ENCODE measurements at regions not wholly inside any gene's neighbourhood (a gene's known extent, or its start where the extent isn't known, plus 50 kb on each side); places are given as distances from the start of the nearest gene placed in this dataset.

GRCh38 chr12:30400349-30400748 is 295.3 kb downstream of the IPO8 start:
- H3K9me3 Mint-ChIP-seq (ENCODE audit: low read depth): no peaks in the 10 kb centered on the region
- ATAC-seq (no peak), DNase-seq (no peak)
- CTCF ChIA-PET: no interaction called here
- no peaks in the 10 kb centered on the region for H3K36me3 Mint-ChIP-seq
- H3K27me3 Mint-ChIP-seq: no peaks in the 10 kb centered on the region
- H3K4me3 Mint-ChIP-seq: no peak overlapping the region
- H3K27ac Mint-ChIP-seq: no peak overlapping the region
- H3K4me1 Mint-ChIP-seq: no peaks in the 10 kb centered on the region

DNA sequence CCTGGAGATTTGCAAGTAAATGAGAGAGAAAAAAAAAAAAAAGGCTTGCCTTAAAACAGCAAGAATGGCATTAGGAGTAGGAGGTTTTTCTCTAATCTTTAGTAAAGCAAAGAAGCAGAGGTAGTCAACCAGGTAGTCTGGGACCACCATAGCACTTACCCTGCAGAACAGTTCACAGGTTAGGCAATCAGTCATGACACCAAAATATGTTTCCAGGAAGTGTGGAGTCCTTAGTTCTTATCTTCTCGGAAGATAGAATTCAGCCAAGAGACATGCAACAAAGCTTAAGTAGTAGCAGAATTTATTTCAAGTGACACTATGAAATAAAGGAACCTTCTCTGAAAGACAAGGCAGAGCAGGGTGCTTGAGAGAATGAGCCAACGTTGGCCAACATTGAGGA is 295.8 kb downstream of the IPO8 start:
- ATAC-seq: no peak
- Mint-ChIP-seq H3K9me3 (ENCODE audit: low read depth) (no peaks in the 10 kb centered on the region), H3K4me1 (no peaks in the 10 kb centered on the region), H3K36me3 (no peaks in the 10 kb centered on the region), H3K27ac (no peak overlapping the region), H3K4me3 (no peak overlapping the region), H3K27me3 (no peaks in the 10 kb centered on the region)
- DNase-seq: no peak
- CTCF ChIA-PET: no interaction called here

GRCh38 chr12:30396576-30396975 is 299.1 kb downstream of the IPO8 start:
- Mint-ChIP-seq H3K4me1 (no peaks in the 10 kb centered on the region), H3K27ac (no peak overlapping the region), H3K36me3 (no peaks in the 10 kb centered on the region), H3K9me3 (ENCODE audit: low read depth) (no peaks in the 10 kb centered on the region), H3K27me3 (no peaks in the 10 kb centered on the region), H3K4me3 (no peak overlapping the region)
- CTCF ChIA-PET: no interaction called here
- ATAC-seq: no peak
- DNase-seq: no peak

DNA sequence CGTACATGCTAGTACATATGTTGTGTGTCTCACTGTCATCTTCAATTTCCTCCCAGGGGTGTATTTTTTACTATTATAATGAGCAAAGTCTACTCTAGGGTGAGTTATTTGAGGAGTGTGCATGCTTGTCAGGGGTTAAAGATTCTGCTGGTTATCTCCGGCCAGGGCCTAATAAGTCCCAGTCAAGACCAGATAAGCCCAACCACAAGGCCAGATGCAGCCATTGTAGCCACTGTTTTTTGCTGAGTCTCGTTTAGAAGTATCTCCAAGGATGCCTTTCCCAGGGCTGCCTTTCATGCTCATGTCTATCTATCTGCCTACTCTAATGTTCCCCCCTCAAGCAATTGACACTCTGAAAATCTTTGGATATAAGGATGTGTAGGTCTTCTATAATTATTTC is 300.5 kb downstream of the IPO8 start:
- Mint-ChIP-seq H3K27ac (no peak overlapping the region), H3K4me3 (no peak overlapping the region), H3K4me1 (no peaks in the 10 kb centered on the region), H3K27me3 (no peaks in the 10 kb centered on the region), H3K9me3 (ENCODE audit: low read depth) (peaks cover 2% of the 10 kb centered on the region), H3K36me3 (peaks cover 1% of the 10 kb centered on the region)
- CTCF ChIA-PET: no interaction called here
- ATAC-seq (no peak), DNase-seq (no peak)

DNA sequence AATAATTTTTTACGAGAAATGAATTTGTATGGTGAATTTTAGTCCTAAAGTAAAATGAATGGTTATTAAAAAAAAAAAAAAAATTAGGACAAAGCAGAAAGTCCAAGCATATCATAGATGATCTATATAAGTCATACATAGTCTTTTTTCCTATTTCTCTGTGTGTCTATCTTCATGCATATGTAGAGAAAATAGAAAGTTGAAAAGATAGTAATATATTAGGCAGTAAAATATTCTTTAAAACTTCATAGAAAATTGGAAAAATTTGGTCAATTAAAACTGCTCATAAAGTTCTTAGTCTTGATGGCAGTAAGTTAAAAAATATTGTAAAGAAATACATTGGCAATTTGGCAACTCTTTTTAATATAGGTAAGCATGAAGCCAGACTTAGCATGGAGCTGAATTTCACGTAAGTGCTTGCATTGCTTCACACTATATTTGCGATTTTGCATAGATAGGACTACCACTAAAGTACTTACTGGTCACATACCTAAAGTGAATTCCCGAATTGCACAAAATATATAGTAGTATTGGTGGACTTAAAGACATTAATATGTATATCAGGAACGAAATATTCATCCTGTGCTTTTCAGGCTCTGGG is 303.8 kb downstream of the IPO8 start:
- H3K36me3 Mint-ChIP-seq: peaks cover 1% of the 10 kb centered on the region
- no peak for DNase-seq
- no peak overlapping the region for H3K4me3 Mint-ChIP-seq
- no peak for ATAC-seq
- no peak overlapping the region for H3K27ac Mint-ChIP-seq
- no peaks in the 10 kb centered on the region for H3K27me3 Mint-ChIP-seq
- no peaks in the 10 kb centered on the region for H3K4me1 Mint-ChIP-seq
- CTCF ChIA-PET: no interaction called here
- H3K9me3 Mint-ChIP-seq (ENCODE audit: low read depth): peaks cover 5% of the 10 kb centered on the region

DNA sequence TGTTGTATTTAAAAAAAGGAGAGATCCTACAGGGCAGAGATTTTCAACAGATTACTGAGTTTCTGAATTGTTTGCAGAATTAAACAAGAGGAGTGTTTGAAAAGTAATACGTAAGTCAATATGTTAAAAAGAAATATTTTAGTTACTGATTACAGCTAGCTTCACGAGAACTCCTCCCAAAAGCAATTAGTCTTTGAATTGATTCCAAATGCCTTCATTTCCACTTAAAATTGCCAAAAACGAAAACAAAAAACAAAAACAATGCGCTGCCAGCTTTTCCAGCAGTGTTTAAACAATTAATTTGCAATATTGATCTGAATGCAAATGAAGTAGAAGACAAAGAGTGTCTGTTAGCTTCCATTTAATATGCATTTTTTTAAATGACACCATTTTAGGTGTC is 310.0 kb downstream of the IPO8 start:
- no peaks in the 10 kb centered on the region for H3K4me1 Mint-ChIP-seq
- CTCF ChIA-PET: no interaction called here
- no peaks in the 10 kb centered on the region for H3K27me3 Mint-ChIP-seq
- no peak overlapping the region for H3K27ac Mint-ChIP-seq
- H3K4me3 Mint-ChIP-seq: no peak overlapping the region
- peaks cover 3% of the 10 kb centered on the region for H3K9me3 Mint-ChIP-seq (ENCODE audit: low read depth)
- DNase-seq: no peak
- no peaks in the 10 kb centered on the region for H3K36me3 Mint-ChIP-seq
- no peak for ATAC-seq

DNA sequence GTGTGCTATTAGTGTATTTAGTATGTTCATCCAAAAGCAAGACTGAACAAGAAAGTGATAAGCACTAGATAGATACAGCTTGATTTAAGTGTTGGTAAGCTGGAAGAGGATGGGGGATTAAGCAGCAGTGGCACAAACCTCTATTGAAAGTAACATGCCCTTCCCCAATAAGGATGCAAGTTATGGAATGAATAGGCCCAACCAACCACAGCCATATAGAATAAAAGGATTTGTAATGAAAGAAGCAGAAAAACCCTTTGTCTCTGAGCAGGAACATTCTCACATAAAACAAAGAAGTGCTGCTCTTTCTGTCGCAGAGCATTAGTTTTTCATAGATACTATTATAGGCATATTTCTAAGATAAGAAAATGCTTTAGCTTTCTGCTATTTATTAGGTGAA is 310.7 kb downstream of the IPO8 start:
- Mint-ChIP-seq H3K27me3 (no peaks in the 10 kb centered on the region), H3K27ac (no peak overlapping the region), H3K4me3 (no peak overlapping the region), H3K4me1 (no peaks in the 10 kb centered on the region), H3K36me3 (no peaks in the 10 kb centered on the region), H3K9me3 (ENCODE audit: low read depth) (peaks cover 3% of the 10 kb centered on the region)
- CTCF ChIA-PET: no interaction called here
- DNase-seq: no peak
- ATAC-seq: no peak

DNA sequence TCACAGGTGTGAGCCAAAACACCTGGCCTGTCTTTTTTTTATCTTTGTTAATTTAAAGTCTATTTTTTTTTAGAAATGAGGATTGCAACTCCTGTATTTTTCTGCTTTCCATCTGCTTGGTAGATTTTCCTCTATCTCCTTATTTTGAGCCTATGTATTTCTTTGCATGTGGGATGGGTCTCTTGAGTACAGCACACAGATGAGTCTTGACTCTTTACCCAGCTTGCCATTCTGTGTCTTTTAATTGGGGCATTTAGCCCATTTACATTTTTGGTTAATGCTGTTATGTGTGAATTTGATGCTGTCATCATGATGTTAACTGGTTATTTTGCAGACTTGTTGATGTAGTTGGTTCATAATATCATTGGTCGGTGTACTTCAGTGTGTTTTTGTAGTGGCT is 317.4 kb downstream of the IPO8 start:
- ATAC-seq: no peak
- peaks cover 10% of the 10 kb centered on the region for H3K9me3 Mint-ChIP-seq (ENCODE audit: low read depth)
- DNase-seq: no peak
- no peaks in the 10 kb centered on the region for H3K27me3 Mint-ChIP-seq
- H3K36me3 Mint-ChIP-seq: no peaks in the 10 kb centered on the region
- no peaks in the 10 kb centered on the region for H3K4me1 Mint-ChIP-seq
- CTCF ChIA-PET: no interaction called here
- H3K27ac Mint-ChIP-seq: no peak overlapping the region
- H3K4me3 Mint-ChIP-seq: no peak overlapping the region

DNA sequence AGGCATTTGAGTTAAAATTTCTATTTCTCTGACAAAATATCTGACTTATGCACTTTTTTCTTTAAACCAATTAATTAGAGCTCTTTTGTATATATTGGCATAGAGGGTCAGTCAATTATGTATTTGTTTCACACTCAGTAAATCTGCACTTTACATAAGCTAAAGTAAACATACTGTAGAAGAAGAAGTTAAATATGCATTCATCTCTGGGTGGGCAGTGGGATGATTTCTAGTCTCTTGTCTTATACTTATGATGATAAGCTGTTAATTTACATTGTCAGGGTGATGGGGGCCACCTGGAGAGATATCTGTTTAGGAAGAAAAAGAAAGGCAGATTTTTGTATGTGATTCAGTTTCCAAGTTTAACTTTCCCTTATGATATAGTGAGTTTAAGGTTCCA is 330.8 kb downstream of the IPO8 start:
- ATAC-seq (no peak), DNase-seq (no peak)
- CTCF ChIA-PET: no interaction called here
- Mint-ChIP-seq H3K27me3 (no peaks in the 10 kb centered on the region), H3K9me3 (ENCODE audit: low read depth) (peaks cover 4% of the 10 kb centered on the region), H3K27ac (no peak overlapping the region), H3K4me3 (no peak overlapping the region), H3K36me3 (no peaks in the 10 kb centered on the region), H3K4me1 (no peaks in the 10 kb centered on the region)

DNA sequence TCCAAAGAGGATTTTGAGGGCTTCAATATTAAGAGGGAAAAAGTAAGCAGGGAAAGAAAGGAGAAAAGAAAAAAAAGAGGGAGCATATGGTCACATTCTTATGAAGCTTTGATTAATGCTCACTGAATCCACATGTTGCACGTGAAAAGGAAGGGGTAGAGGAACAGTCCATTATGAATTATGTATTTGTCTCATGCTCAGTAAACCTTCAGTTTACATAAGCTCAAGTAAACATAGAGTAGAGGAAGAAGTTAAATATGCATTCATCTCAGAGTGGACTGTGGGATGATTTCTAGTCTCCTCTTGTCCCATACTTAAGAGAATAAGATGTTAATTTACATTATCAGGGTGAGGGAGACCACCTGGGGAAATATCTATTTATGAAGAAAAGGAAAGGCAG is 334.5 kb downstream of the IPO8 start:
- ATAC-seq (no peak), DNase-seq (no peak)
- Mint-ChIP-seq H3K27me3 (no peaks in the 10 kb centered on the region), H3K9me3 (ENCODE audit: low read depth) (no peaks in the 10 kb centered on the region), H3K36me3 (no peaks in the 10 kb centered on the region), H3K4me3 (no peak overlapping the region), H3K27ac (no peak overlapping the region), H3K4me1 (no peaks in the 10 kb centered on the region)
- CTCF ChIA-PET: no interaction called here

DNA sequence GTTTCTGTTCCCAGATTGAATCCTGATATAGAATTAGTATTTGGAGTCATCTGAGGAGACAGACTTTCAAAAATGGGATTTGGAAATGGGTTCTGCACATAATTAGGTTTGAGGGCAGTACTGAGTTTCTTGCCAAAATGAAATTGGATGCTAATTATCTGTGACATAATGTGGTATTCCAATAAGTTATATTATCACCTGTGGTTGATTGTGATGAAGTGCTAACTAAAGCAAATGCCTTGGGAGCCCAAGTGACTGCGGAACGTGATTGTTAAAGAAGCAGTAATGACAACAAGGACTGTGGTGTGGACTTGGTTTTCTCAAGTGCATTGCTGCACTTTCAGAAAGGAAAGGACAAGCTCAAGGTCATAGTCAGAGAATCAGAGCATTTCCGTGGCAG is 337.0 kb downstream of the IPO8 start:
- no peaks in the 10 kb centered on the region for H3K9me3 Mint-ChIP-seq (ENCODE audit: low read depth)
- no peak overlapping the region for H3K27ac Mint-ChIP-seq

DNA sequence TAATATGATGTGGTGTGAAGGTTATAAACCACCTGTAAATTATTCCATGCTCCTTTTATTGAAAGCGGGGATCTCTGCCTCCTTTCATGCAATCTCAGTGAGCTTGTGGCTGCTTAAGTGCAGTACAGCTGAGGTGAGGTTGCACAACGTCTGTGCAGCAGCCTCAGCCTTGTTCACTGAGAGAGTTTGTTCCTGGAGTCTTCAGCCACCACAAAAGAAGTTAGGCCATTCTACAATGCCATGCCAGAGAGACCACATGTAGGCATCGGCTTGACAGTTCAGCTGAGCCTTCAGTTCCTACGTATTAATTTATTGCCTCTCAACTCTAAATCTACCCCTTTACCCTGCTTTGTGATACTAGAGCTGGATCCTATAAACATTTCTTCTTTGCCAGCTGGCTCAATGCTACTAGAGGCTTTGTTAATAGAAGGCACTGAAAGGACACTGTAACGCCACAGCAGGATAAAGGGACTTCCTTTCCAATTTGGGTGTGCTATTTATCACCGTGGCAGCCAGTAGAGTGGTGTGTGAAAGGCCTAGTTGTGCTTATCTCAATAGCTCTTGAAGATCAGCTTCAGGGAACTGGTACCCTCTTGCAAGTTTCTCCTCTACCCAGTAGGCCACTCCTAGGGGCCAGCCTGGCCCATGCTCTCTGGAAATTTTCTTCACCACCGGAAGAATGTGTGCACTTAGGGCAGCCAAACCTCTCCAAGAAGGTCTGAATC is 337.7 kb downstream of the IPO8 start:
- no peak for DNase-seq
- no peaks in the 10 kb centered on the region for H3K36me3 Mint-ChIP-seq
- CTCF ChIA-PET: no interaction called here
- no peak overlapping the region for H3K4me3 Mint-ChIP-seq
- no peaks in the 10 kb centered on the region for H3K9me3 Mint-ChIP-seq (ENCODE audit: low read depth)
- no peak for ATAC-seq
- no peaks in the 10 kb centered on the region for H3K4me1 Mint-ChIP-seq
- no peak overlapping the region for H3K27ac Mint-ChIP-seq
- no peaks in the 10 kb centered on the region for H3K27me3 Mint-ChIP-seq

More for the DNA sequence above, 337.0 kb downstream of the IPO8 start:
- H3K4me1 Mint-ChIP-seq: no peaks in the 10 kb centered on the region
- ATAC-seq (no peak), DNase-seq (no peak)
- H3K27me3 Mint-ChIP-seq: no peaks in the 10 kb centered on the region
- no peak overlapping the region for H3K4me3 Mint-ChIP-seq
- CTCF ChIA-PET: no interaction called here
- H3K36me3 Mint-ChIP-seq: no peaks in the 10 kb centered on the region

- Mint-ChIP-seq H3K9me3 (ENCODE audit: low read depth) (no peaks in the 10 kb centered on the region), H3K36me3 (no peaks in the 10 kb centered on the region), H3K4me1 (no peaks in the 10 kb centered on the region), H3K27ac (no peak overlapping the region), H3K27me3 (no peaks in the 10 kb centered on the region), H3K4me3 (no peak overlapping the region)
- CTCF ChIA-PET: no interaction called here
- ATAC-seq: no peak
- DNase-seq: no peak
These were observed 349.8 kb downstream of the IPO8 start for GRCh38 chr12:30345744-30346471.

DNA sequence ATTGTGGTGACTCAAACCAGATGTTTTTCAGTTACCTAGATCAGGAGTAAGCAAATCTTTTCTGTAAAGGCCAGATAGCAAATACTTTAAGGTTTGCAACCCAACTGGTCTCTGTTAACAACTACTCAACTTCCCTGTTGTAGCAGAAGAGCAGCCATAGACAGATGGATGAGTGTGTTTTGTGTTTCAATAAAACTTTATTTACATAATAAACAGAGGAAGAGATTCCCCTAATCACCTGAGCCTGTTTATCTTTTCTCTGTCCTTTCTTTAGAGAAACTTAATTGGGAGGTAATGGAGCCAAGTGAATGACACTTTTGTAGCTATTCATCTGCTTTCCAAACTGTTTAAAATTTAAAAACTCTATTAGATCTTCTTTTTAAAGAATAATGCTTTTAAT is 365.1 kb downstream of the IPO8 start:
- Mint-ChIP-seq H3K27ac (no peak overlapping the region), H3K4me1 (no peaks in the 10 kb centered on the region), H3K27me3 (no peaks in the 10 kb centered on the region), H3K9me3 (ENCODE audit: low read depth) (peaks cover 2% of the 10 kb centered on the region), H3K4me3 (no peak overlapping the region), H3K36me3 (no peaks in the 10 kb centered on the region)
- DNase-seq (no peak), ATAC-seq (no peak)
- CTCF ChIA-PET: no interaction called here
